SIG-M5 treated with dmso at 0.1 percent for 504 hours (cell line): ENCODE measurements at regions not wholly inside any gene's neighbourhood (a gene's known extent, or its start where the extent isn't known, plus 50 kb on each side); places are given as distances from the start of the nearest gene placed in this dataset.
A peak's percentile ranks its signal among the peaks of the same experiment; 100 is the strongest.
"Not testable (repeated sequence)": the region's sequence is repeated elsewhere in the genome, so short reads cannot be mapped to it uniquely, and the experiment has no call there.

Experiments
- DNase-seq: peaks from one replicate; lab custom pipeline; 2025; ENCODE audit not compliant: unreplicated experiment; lab: John Stamatoyannopoulos, UW

GRCh38 chr7:25580141-25580540, 351.9 kb upstream of the NPVF start:
- DNase-seq = no peak

- no peak for DNase-seq
Observed at GRCh38 chr7:25583621-25584020, 355.3 kb upstream of the NPVF start.

- no peak for DNase-seq
Observed at GRCh38 chr7:25584112-25584938, 356.0 kb upstream of the NPVF start.

GRCh38 chr7:25586513-25586912, 358.2 kb upstream of the NPVF start:
- DNase-seq = peak; percentile 51

GRCh38 chr7:25594122-25594521, 365.8 kb upstream of the NPVF start:
- no peak for DNase-seq

- DNase-seq = no peak
Observed at GRCh38 chr7:25594728-25595127, 366.4 kb upstream of the NPVF start.

GRCh38 chr7:25595996-25596395, 367.7 kb upstream of the NPVF start:
- DNase-seq = no peak

GRCh38 chr7:25596443-25596842, 368.2 kb upstream of the NPVF start:
- DNase-seq = no peak

GRCh38 chr7:25597946-25598345, 369.7 kb upstream of the NPVF start:
- DNase-seq = peak; percentile 15

GRCh38 chr7:25598765-25599164, 370.5 kb upstream of the NPVF start:
- no peak for DNase-seq

- DNase-seq = no peak
Observed at GRCh38 chr7:25600262-25600920, 372.1 kb upstream of the NPVF start.

- DNase-seq = not testable (repeated sequence)
Observed at GRCh38 chr7:25602730-25603426, 374.6 kb upstream of the NPVF start.

- not testable (repeated sequence) for DNase-seq
Observed at GRCh38 chr7:25603427-25603740, 375.1 kb upstream of the NPVF start.

- no peak for DNase-seq
Observed at GRCh38 chr7:25611196-25611595, 382.9 kb upstream of the NPVF start.

GRCh38 chr7:25613912-25614311, 385.6 kb upstream of the NPVF start:
- DNase-seq = peak; percentile 76

- no peak for DNase-seq
Observed at GRCh38 chr7:25614415-25614814, 386.1 kb upstream of the NPVF start.

- DNase-seq = peak; percentile 91
Observed at GRCh38 chr7:25615003-25615402, 386.7 kb upstream of the NPVF start.

- DNase-seq = peak; percentile 80
Observed at GRCh38 chr7:25615593-25615992, 387.3 kb upstream of the NPVF start.

GRCh38 chr7:25617214-25617613, 388.9 kb upstream of the NPVF start:
- DNase-seq = peak; percentile 49

GRCh38 chr7:25617673-25618072, 389.4 kb upstream of the NPVF start:
- DNase-seq = no peak

- DNase-seq = no peak
Observed at GRCh38 chr7:25619381-25619780, 391.1 kb upstream of the NPVF start.
